ENCODE measurements at regions not wholly inside any gene's neighbourhood (a gene's known extent, or its start where the extent isn't known, plus 50 kb on each side); places are given as distances from the start of the nearest gene placed in this dataset.

DNA sequence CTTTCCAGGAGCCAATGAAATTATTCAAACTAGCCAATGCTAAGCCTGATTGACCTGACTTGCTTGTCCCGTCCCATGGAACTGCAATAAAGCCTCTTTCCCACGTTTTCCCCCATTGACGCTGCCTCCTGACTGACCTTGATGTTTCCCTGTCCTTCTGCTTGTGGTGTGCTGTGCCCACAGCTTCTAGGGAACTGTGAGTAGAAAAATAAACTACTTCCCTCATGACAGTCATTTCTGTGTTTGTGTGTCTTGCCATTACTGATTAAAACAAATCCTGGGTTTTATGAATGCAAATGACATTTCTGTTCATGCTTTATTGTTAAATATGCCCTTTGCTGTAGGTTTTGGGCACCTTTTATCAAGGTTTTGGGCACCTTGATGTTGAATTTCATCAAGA is 91.3 kb upstream of the ABI1 start:
- Histone ChIP-seq H3K4me1 (ENCODE audit: control insufficient read depth in 1 of 2, insufficient read depth in 2 of 2, low read length in 2 of 2) (no peaks in the 10 kb centered on the region), H3K27ac (ENCODE audit: low read depth, low read length) (no peak overlapping the region), H4K8ac (ENCODE audit: low read depth, low read length) (no peak overlapping the region), H3K9ac (ENCODE audit: low read length) (no peak overlapping the region), H3K14ac (ENCODE audit: low read length) (no peak overlapping the region), H2BK5ac (ENCODE audit: low read depth, low read length, poor library complexity) (no peak overlapping the region), H3K4ac (ENCODE audit: low read depth, low read length) (no peak overlapping the region), H3K79me2 (ENCODE audit: control insufficient read depth, insufficient read depth, low read length, poor library complexity) (no peaks in the 10 kb centered on the region), H4K12ac (ENCODE audit: low read depth, low read length) (no peak overlapping the region), H3K27me3 (ENCODE audit: insufficient read depth, low read length) (no peaks in the 10 kb centered on the region), H2BK120ac (ENCODE audit: insufficient read depth, low read length, poor library complexity) (no peak overlapping the region), H2AFZ (ENCODE audit: insufficient read depth, low read length, poor library complexity) (no peak overlapping the region), H3K4me2 (ENCODE audit: low read length) (no peak overlapping the region), H3K23ac (ENCODE audit: low read length) (no peak overlapping the region), H2AK5ac (ENCODE audit: low read length) (no peak overlapping the region), H2BK12ac (ENCODE audit: low read length) (no peak overlapping the region), H3K36me3 (ENCODE audit: control insufficient read depth in 1 of 2, insufficient read depth in 2 of 2, low read length in 2 of 2) (no peaks in the 10 kb centered on the region), H3K9me3 (ENCODE audit: insufficient read depth, low read depth, low read length) (peaks cover 3% of the 10 kb centered on the region), H3K79me1 (ENCODE audit: low read length) (no peaks in the 10 kb centered on the region), H4K91ac (ENCODE audit: low read depth, low read length) (no peak overlapping the region), H3K18ac (ENCODE audit: low read length) (no peak overlapping the region), H3K4me3 (ENCODE audit: low read depth, low read length) (no peak overlapping the region)
- WGBS (ENCODE audit: extremely low coverage, insufficient coverage, insufficient read length): no CpG with 5 or more reads among the region's 3 CpGs
- no peak for DNase-seq

DNA sequence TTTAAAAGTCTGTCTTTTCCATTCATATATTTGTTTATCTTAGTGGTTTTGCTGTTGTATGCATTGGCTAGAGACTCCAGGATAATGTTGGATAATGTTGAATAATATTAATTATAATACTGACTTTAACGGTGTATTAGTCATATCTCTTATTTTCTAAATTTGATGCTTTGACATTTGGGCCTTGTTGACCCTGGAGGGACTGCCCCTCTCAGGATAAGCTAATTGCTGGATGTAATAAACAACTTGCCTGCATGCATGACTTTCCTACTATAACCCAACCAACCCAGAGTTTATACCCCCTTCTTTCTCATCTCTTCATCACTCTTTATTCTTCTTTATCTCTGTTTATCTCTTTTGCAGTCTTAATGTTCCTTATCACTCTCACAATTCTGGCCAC is 90.9 kb upstream of the ABI1 start:
- Histone ChIP-seq H3K18ac (ENCODE audit: low read length) (no peak overlapping the region), H3K79me1 (ENCODE audit: low read length) (no peaks in the 10 kb centered on the region), H2BK5ac (ENCODE audit: low read depth, low read length, poor library complexity) (no peak overlapping the region), H3K27ac (ENCODE audit: low read depth, low read length) (no peak overlapping the region), H3K9me3 (ENCODE audit: insufficient read depth, low read depth, low read length) (peaks cover 3% of the 10 kb centered on the region), H4K91ac (ENCODE audit: low read depth, low read length) (no peak overlapping the region), H3K79me2 (ENCODE audit: control insufficient read depth, insufficient read depth, low read length, poor library complexity) (no peaks in the 10 kb centered on the region), H3K23ac (ENCODE audit: low read length) (no peak overlapping the region), H4K8ac (ENCODE audit: low read depth, low read length) (no peak overlapping the region), H2BK12ac (ENCODE audit: low read length) (no peak overlapping the region), H3K36me3 (ENCODE audit: control insufficient read depth in 1 of 2, insufficient read depth in 2 of 2, low read length in 2 of 2) (no peaks in the 10 kb centered on the region), H3K9ac (ENCODE audit: low read length) (no peak overlapping the region), H3K4me2 (ENCODE audit: low read length) (no peak overlapping the region), H4K12ac (ENCODE audit: low read depth, low read length) (no peak overlapping the region), H2AK5ac (ENCODE audit: low read length) (no peak overlapping the region), H3K4me3 (ENCODE audit: low read depth, low read length) (no peak overlapping the region), H3K27me3 (ENCODE audit: insufficient read depth, low read length) (no peaks in the 10 kb centered on the region), H2BK120ac (ENCODE audit: insufficient read depth, low read length, poor library complexity) (no peak overlapping the region), H2AFZ (ENCODE audit: insufficient read depth, low read length, poor library complexity) (no peak overlapping the region), H3K14ac (ENCODE audit: low read length) (no peak overlapping the region), H3K4ac (ENCODE audit: low read depth, low read length) (no peak overlapping the region), H3K4me1 (ENCODE audit: control insufficient read depth in 1 of 2, insufficient read depth in 2 of 2, low read length in 2 of 2) (no peaks in the 10 kb centered on the region)
- no peak for DNase-seq
- no CpG with 5 or more reads among the region's 1 CpG for WGBS (ENCODE audit: extremely low coverage, insufficient coverage, insufficient read length)

DNA sequence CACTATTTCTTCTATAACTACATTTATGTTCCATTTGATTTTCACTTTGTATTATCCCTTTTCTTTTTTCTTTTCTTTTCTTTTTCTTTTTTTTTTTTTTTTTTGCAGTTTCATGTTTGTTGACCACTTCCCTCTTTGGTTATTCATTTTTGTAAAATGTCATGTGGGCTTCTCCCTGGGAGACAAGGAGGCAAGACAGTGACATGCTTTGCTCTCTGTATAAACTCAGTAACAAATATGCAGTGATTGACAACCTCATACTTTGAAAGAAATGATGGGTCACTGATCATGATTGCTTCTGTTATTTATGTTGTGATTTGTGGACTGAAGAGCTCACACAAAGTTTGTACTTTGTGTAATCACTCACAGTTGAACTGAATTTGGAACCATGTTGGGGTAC is 90.2 kb upstream of the ABI1 start:
- H2BK120ac ChIP-seq (ENCODE audit: insufficient read depth, low read length, poor library complexity): no peak overlapping the region
- no peak overlapping the region for H2AK5ac ChIP-seq (ENCODE audit: low read length)
- DNase-seq: no peak
- H3K4me1 ChIP-seq (ENCODE audit: control insufficient read depth in 1 of 2, insufficient read depth in 2 of 2, low read length in 2 of 2): peaks cover 0 to 4% of the 10 kb centered on the region in 2 experiments
- H3K14ac ChIP-seq (ENCODE audit: low read length): no peak overlapping the region
- H3K27me3 ChIP-seq (ENCODE audit: insufficient read depth, low read length): no peaks in the 10 kb centered on the region
- no peak overlapping the region for H2BK12ac ChIP-seq (ENCODE audit: low read length)
- H2BK5ac ChIP-seq (ENCODE audit: low read depth, low read length, poor library complexity): no peak overlapping the region
- H3K4me2 ChIP-seq (ENCODE audit: low read length): no peak overlapping the region
- H4K91ac ChIP-seq (ENCODE audit: low read depth, low read length): no peak overlapping the region
- H3K27ac ChIP-seq (ENCODE audit: low read depth, low read length): no peak overlapping the region
- no peak overlapping the region for H4K8ac ChIP-seq (ENCODE audit: low read depth, low read length)
- no peaks in the 10 kb centered on the region for H3K79me2 ChIP-seq (ENCODE audit: control insufficient read depth, insufficient read depth, low read length, poor library complexity)
- H2AFZ ChIP-seq (ENCODE audit: insufficient read depth, low read length, poor library complexity): no peak overlapping the region
- H3K18ac ChIP-seq (ENCODE audit: low read length): no peak overlapping the region
- no peak overlapping the region for H3K4me3 ChIP-seq (ENCODE audit: low read depth, low read length)
- H3K9ac ChIP-seq (ENCODE audit: low read length): no peak overlapping the region
- H3K23ac ChIP-seq (ENCODE audit: low read length): no peak overlapping the region
- H3K4ac ChIP-seq (ENCODE audit: low read depth, low read length): no peak overlapping the region
- H4K12ac ChIP-seq (ENCODE audit: low read depth, low read length): no peak overlapping the region
- peaks cover 3% of the 10 kb centered on the region for H3K9me3 ChIP-seq (ENCODE audit: insufficient read depth, low read depth, low read length)
- no peaks in the 10 kb centered on the region for H3K79me1 ChIP-seq (ENCODE audit: low read length)
- no peaks in the 10 kb centered on the region for H3K36me3 ChIP-seq (ENCODE audit: control insufficient read depth in 1 of 2, insufficient read depth in 2 of 2, low read length in 2 of 2)

DNA sequence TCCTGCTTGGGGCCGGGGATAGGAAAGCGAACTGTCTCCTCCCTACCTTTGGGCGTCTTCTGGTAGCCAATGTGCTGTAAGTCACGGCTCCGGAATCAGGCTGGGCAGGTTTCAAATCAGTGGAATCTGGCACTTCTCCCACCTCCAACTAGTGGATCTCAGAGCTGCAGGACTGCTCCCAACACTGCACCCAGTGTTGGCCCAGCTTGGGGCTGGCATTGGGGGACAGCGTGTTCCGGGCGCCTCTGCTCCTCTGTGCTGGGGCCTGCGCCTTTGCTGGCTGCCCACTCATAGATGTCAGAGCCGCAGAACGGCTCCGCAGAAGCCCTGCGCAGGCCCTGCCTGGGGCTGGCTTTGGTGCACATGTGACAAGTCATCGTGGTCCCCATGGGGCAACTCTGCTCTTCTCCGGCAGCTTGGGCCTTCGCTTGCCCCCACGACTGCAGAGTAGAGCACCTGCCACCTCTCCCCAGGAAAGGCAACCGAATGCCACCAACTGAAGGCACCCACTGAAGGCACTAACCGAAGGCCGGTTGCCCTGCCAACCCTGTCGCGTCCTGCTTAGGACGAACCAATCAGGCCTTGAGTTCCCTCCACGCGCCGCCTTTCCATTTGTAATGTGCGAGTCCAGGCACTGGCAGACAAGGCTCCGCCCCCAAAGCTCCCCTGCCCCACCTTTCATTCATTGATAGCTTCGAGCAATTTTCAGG is 85.5 kb upstream of the ABI1 start:
- Histone ChIP-seq H3K4me2 (ENCODE audit: low read length) (no peak overlapping the region), H2AFZ (ENCODE audit: insufficient read depth, low read length, poor library complexity) (no peak overlapping the region), H3K4me3 (ENCODE audit: low read depth, low read length) (no peak overlapping the region), H3K9ac (ENCODE audit: low read length) (no peak overlapping the region), H3K27ac (ENCODE audit: low read depth, low read length) (no peak overlapping the region), H2AK5ac (ENCODE audit: low read length) (no peak overlapping the region), H3K27me3 (ENCODE audit: insufficient read depth, low read length) (no peaks in the 10 kb centered on the region), H3K79me2 (ENCODE audit: control insufficient read depth, insufficient read depth, low read length, poor library complexity) (no peaks in the 10 kb centered on the region), H3K14ac (ENCODE audit: low read length) (no peak overlapping the region), H3K4me1 (ENCODE audit: control insufficient read depth in 1 of 2, insufficient read depth in 2 of 2, low read length in 2 of 2) (peaks cover 0 to 6% of the 10 kb centered on the region in 2 experiments), H2BK120ac (ENCODE audit: insufficient read depth, low read length, poor library complexity) (no peak overlapping the region), H2BK12ac (ENCODE audit: low read length) (no peak overlapping the region), H3K4ac (ENCODE audit: low read depth, low read length) (no peak overlapping the region), H4K91ac (ENCODE audit: low read depth, low read length) (no peak overlapping the region), H3K18ac (ENCODE audit: low read length) (no peak overlapping the region), H4K8ac (ENCODE audit: low read depth, low read length) (no peak overlapping the region), H3K79me1 (ENCODE audit: low read length) (no peaks in the 10 kb centered on the region), H3K9me3 (ENCODE audit: insufficient read depth, low read depth, low read length) (peaks cover 3% of the 10 kb centered on the region), H3K23ac (ENCODE audit: low read length) (no peak overlapping the region), H3K36me3 (ENCODE audit: control insufficient read depth in 1 of 2, insufficient read depth in 2 of 2, low read length in 2 of 2) (no peaks in the 10 kb centered on the region), H2BK5ac (ENCODE audit: low read depth, low read length, poor library complexity) (no peak overlapping the region), H4K12ac (ENCODE audit: low read depth, low read length) (no peak overlapping the region)
- DNase-seq: peak; percentile 76 to 84
- no CpG with 5 or more reads among the region's 29 CpGs for WGBS (ENCODE audit: extremely low coverage, insufficient coverage, insufficient read length)

Measured in trophoblast cell (in vitro differentiated cells and primary cell).